HUES6 (cell line): ENCODE measurements at regions not wholly inside any gene's neighbourhood (a gene's known extent, or its start where the extent isn't known, plus 50 kb on each side); places are given as distances from the start of the nearest gene placed in this dataset.

ENCODE experiments used
- H3K27ac ChIP-seq: 2 replicates; pipeline ENCODE4 v1.7.0; 2013; ENCODE audit warnings: low read depth, mild to moderate bottlenecking, low read length, inconsistent platforms
- H3K27me3 ChIP-seq: 2 replicates; pipeline ENCODE4 v1.6.1; 2013; ENCODE audit warnings: low read length; ENCODE audit not compliant: control insufficient read depth, insufficient read depth
- H3K36me3 ChIP-seq: 2 replicates; pipeline ENCODE4 v1.6.1; 2013; ENCODE audit warnings: low read length; ENCODE audit not compliant: control insufficient read depth, insufficient read depth
- H3K4me1 ChIP-seq: 2 replicates; pipeline ENCODE4 v1.6.1; 2013; ENCODE audit warnings: low read length; ENCODE audit not compliant: control insufficient read depth, insufficient read depth
- H3K4me3 ChIP-seq: 2 replicates; pipeline ENCODE4 v1.5.1; 2013; ENCODE audit warnings: low read depth, low read length
- H3K9ac ChIP-seq: one replicate; pipeline ENCODE4 v1.6.1; 2013; ENCODE audit warnings: mild to moderate bottlenecking, low read length
- H3K9me3 ChIP-seq: 2 replicates; pipeline ENCODE4 v1.6.1; 2013; ENCODE audit warnings: low read depth, low read length; ENCODE audit not compliant: control insufficient read depth, insufficient read depth

DNA sequence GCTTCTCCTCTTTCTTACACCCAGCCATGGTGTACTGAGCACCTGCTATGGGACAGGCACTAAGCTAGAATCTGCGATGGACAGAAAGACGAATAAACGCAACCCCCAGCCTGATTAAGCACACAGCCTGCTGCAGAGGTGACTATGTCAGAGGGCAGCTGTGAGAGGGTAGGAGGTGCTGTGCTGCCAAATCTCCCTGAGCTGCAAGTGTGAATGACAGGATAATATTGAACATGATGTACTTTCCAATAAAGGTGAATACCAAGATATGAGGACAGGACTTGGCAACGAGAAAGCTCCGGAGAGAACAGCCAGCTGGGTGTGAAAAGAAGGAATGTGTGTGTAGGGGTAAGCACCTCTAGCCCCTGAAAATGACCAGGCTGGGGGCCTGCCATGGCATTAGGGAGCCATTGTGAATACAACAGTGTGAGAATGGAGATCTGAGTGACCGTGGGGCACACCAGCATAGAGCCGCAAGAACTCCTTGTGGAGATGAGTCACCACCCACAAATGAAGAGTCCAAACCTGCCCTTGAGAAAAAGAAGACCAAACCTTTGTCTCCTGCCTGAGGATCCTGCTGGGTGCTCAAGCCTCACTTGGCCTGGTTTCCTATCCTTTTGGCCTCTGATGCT lies 83.0 kb upstream of the ATF3 start:
- H3K36me3 ChIP-seq = no peaks in the 10 kb centered on the region
- H3K4me3 ChIP-seq = no peak overlapping the region
- no peak overlapping the region for H3K27ac ChIP-seq

DNA sequence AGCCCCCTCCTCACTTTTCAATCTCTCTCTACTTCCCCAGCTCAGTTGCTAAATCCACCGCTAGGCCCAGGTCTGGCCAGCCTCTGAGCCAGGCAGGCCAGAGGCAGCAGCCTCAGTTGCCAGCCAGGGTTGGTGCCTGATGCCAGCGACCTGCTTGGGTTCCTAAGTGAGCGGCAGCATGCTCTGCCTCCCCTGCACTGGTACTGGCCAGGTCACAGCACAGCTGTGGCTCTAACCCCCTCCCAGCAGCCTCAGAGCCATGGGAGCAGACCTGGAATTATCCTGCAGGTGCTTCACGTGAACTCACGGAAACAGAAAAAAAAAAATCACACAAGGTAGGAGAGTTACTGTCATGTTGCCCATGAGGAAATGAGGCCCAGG lies 82.5 kb upstream of the ATF3 start:
- Histone ChIP-seq H3K4me3 (no peak overlapping the region), H3K27me3 (no peaks in the 10 kb centered on the region), H3K4me1 (no peaks in the 10 kb centered on the region), H3K9ac (no peak overlapping the region), H3K9me3 (no peaks in the 10 kb centered on the region), H3K36me3 (no peaks in the 10 kb centered on the region), H3K27ac (no peak overlapping the region)

More for the DNA sequence above, 83.0 kb upstream of the ATF3 start:
- Histone ChIP-seq H3K9ac (no peak overlapping the region), H3K9me3 (no peaks in the 10 kb centered on the region), H3K4me1 (no peaks in the 10 kb centered on the region), H3K27me3 (no peaks in the 10 kb centered on the region)

DNA sequence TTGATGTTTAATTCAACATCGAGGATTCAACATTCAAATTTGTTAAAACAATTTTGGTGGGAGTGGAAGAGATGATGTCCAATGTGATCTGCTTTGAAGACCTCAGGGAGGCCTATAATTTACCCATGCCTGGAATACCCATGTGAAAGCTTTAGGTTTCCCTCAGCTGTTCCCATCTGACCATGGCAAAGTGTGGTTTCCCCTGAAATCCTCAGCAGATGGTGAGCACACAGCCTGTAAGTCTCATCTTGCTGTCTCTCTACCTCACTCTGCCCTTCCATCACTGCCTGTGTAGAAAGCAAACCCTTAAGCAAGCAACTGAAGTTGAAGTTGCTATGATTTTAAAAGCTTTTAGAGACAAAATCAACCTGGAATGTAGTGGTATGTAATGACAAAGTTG lies 80.1 kb upstream of the ATF3 start:
- Histone ChIP-seq H3K9me3 (no peaks in the 10 kb centered on the region), H3K36me3 (no peaks in the 10 kb centered on the region), H3K4me1 (no peaks in the 10 kb centered on the region), H3K9ac (no peak overlapping the region), H3K27ac (no peak overlapping the region), H3K4me3 (no peak overlapping the region), H3K27me3 (no peaks in the 10 kb centered on the region)

DNA sequence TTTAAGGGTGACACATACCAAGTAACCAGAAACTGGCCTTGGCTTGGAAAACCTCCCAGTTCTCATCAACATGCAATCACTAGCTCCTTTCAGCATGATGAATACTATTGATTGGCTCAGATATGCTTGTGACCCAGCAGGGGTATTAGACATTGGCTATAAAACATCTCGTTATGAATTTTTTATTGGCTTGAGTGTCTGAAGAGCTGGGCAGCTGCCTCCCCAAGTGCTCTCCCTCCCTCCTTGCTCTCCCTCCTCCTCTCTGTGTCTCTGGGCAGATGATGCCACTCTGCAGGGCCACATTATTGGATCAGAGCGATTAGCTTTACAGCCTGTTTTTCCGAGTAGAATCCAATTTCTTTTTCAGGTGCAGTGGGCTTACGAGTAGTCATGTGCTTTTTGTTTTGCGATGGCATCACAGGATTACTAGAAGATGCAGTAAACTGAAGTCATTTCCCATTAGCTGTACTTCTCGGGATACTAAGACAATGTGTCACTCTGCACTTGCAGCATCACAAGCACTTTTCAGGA lies 79.3 kb upstream of the ATF3 start:
- Histone ChIP-seq H3K27me3 (no peaks in the 10 kb centered on the region), H3K36me3 (no peaks in the 10 kb centered on the region), H3K9me3 (no peaks in the 10 kb centered on the region), H3K27ac (no peak overlapping the region), H3K4me1 (no peaks in the 10 kb centered on the region), H3K9ac (no peak overlapping the region), H3K4me3 (no peak overlapping the region)

DNA sequence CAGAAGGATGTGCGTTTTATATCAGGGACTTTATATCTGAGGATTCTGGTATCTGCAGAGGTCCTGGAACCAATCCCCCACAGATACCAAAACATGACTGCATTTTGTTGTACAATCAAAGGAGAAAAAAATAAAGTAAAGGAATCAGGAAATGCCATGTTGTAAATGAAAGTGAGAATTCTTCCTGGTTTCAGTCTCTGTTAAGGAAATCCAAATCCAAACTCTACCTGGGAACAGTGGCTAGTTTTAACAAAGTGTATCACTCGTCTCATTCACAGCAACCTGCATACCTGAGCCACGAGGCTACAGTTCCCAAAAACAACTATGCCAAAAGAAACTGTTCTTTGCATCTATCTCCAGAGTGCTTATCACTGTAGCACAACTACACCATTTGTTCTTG lies 77.3 kb upstream of the ATF3 start:
- H3K27me3 ChIP-seq = no peaks in the 10 kb centered on the region
- H3K4me3 ChIP-seq = no peak overlapping the region
- no peaks in the 10 kb centered on the region for H3K36me3 ChIP-seq
- H3K27ac ChIP-seq = no peak overlapping the region
- no peak overlapping the region for H3K9ac ChIP-seq
- H3K4me1 ChIP-seq = no peaks in the 10 kb centered on the region
- no peaks in the 10 kb centered on the region for H3K9me3 ChIP-seq

DNA sequence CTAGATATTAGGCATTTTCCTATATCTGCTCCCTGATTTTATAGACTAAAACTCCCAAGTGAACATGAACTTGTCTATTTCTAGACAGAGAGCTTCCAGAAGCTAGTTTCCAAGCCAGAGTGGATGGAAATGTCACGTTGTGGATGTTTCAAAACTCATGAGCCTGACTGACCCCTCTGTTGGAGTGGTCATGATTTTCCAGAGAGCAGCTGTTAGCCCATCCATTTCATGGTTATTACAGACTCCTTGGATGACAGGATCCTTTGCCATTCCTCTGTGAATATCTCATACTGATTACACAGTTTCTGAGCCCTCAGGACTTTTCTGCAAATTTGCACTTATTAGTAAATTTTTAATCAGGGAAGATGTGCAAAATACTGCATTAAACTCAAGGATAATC lies 76.8 kb upstream of the ATF3 start:
- H3K4me1 ChIP-seq = no peaks in the 10 kb centered on the region
- H3K36me3 ChIP-seq = no peaks in the 10 kb centered on the region
- no peaks in the 10 kb centered on the region for H3K27me3 ChIP-seq
- no peak overlapping the region for H3K4me3 ChIP-seq
- no peak overlapping the region for H3K27ac ChIP-seq
- no peak overlapping the region for H3K9ac ChIP-seq
- no peaks in the 10 kb centered on the region; the same call in 1 of the 2 replicates for H3K9me3 ChIP-seq

DNA sequence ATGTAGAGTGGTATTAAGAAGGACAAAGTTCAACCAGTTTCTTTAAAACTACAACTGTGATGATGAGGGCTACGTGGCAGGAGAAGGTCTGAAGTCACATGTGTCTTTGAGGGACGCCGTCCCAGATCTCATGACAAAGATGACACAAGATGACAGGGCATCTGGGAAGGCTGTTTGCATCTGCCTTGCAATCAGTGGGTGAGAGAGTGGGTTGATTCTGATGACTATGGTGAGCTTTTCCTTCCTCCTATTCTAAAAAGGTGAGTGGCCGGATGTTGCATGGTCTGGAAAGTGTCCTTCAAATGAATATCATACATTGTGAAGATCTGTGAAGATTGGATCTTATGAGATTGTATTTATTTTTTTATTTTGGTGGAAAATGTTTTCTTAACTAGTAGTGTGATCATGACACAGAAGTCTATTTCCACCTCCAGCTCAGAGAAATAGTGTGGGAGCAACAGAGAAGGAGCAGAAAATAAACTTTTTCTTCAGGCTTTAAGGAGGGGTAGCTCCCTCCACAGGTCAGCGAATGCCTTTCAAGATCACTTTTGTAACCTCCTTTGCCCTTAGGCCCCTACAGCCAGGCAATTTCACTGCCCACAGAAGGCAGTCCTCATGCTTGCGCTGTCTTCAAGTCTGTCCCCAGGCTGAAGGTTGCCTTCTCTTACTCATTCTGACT lies 76.0 kb upstream of the ATF3 start:
- Histone ChIP-seq H3K9me3 (peaks cover 3% of the 10 kb centered on the region; the same call in 1 of the 2 replicates), H3K4me3 (no peak overlapping the region), H3K36me3 (no peaks in the 10 kb centered on the region), H3K9ac (no peak overlapping the region), H3K27ac (no peak overlapping the region), H3K4me1 (no peaks in the 10 kb centered on the region), H3K27me3 (no peaks in the 10 kb centered on the region)

DNA sequence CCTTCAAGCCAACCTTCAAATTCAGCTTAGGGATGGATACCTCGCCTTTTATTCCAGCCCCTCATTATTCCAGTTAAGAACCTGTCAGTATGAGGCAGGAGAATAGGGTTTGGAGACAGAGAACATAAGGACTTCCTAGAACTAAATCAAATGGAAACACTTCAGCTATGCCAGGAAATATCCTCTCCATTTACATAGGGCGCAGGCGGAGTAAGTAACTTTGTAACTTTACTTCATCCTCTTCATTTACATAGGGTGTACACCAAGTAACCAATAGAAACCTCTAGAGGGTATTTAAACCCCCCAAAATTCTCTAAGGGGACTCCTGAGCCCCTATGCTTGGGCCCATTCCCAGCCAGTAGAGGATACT lies 75.4 kb upstream of the ATF3 start:
- H3K9ac ChIP-seq = no peak overlapping the region

DNA sequence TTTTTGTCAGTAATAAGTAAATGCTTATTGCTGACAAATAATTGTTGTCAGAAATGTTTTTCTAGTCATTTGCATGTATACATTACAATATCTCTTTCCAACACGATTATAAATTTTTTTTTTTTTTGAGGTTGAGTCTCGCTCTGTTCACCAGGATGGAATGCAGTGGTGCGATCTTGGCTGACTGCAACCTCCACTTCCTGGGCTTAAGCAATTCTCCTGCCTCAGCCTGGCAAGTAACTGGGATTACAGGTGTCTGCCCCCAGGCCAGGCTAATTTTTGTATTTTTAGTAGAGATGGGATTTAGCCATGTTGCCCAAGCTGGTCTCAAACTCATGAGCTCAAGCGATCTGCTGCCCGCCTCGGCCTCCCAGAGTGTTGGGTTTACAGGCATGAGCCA lies 72.0 kb upstream of the ATF3 start:
- H3K4me1 ChIP-seq = no peaks in the 10 kb centered on the region
- H3K27ac ChIP-seq = no peak overlapping the region
- H3K9ac ChIP-seq = no peak overlapping the region
- H3K9me3 ChIP-seq = peaks cover 6% of the 10 kb centered on the region; the same call in 1 of the 2 replicates
- H3K36me3 ChIP-seq = no peaks in the 10 kb centered on the region
- no peak overlapping the region for H3K4me3 ChIP-seq
- no peaks in the 10 kb centered on the region for H3K27me3 ChIP-seq

More for the DNA sequence above, 75.4 kb upstream of the ATF3 start:
- Histone ChIP-seq H3K27me3 (no peaks in the 10 kb centered on the region), H3K9me3 (peaks cover 6% of the 10 kb centered on the region; the same call in 1 of the 2 replicates), H3K36me3 (no peaks in the 10 kb centered on the region), H3K4me3 (no peak overlapping the region), H3K4me1 (no peaks in the 10 kb centered on the region), H3K27ac (no peak overlapping the region)

DNA sequence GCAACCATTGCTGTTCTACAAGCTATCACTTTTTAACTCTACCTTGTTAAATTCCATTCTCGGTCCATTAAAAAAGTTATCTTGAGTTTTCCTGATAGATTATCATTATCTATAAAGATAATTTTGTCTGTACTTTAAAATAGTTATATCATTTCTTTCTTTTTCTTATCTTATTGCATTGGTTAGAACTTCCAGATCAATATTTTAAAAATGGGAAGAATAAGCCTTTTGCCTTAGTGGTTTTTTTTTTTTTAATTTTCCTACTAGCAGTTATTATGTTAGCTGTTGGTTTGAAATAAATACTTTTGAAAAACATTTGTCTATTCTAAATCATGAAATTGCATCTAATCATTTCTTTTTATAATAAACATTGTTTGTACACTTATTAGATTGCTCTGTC lies 71.0 kb upstream of the ATF3 start:
- H3K4me3 ChIP-seq = no peak overlapping the region

DNA sequence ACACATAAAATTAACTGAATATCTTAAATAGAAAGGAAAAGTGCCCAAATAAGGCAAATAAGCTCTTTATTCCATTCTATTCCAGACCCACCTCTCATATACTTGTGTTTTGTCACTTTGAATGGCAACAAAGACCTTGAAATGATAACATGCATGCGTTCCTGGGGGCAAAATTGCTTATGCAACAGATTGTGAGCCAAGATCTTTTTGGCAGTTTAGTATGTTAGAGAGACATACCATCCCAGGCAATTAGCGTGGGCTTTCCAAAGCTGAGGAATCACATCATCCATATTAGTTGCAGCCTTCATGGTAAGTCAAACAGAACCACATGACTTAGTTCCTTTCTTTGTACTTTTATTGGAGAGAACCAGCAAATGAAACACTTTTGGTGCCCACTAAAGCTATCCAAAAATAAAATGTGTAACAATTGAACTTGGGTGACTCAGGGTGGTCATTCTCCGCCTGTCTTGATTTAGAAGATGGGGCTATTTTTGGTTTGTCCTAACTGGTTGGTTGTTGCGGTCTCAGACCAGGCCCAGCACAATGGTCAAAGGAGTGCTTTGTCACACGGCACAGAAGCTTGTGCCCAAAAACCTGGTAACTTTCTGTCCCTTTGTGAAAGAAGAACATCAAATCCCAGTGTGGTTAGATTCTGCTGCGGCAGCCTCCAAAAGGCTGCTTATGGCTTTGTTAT lies 68.7 kb upstream of the ATF3 start:
- Histone ChIP-seq H3K27me3 (no peaks in the 10 kb centered on the region), H3K9ac (no peak overlapping the region), H3K4me3 (no peak overlapping the region), H3K9me3 (peaks cover 6% of the 10 kb centered on the region; the same call in 1 of the 2 replicates), H3K4me1 (no peaks in the 10 kb centered on the region), H3K27ac (no peak overlapping the region), H3K36me3 (no peaks in the 10 kb centered on the region)

More for the DNA sequence above, 71.0 kb upstream of the ATF3 start:
- Histone ChIP-seq H3K4me1 (no peaks in the 10 kb centered on the region), H3K27ac (no peak overlapping the region), H3K36me3 (no peaks in the 10 kb centered on the region), H3K9ac (no peak overlapping the region), H3K9me3 (peaks cover 6% of the 10 kb centered on the region; the same call in 1 of the 2 replicates), H3K27me3 (no peaks in the 10 kb centered on the region)
